HG03159 (cell line): ENCODE measurements at regions not wholly inside any gene's neighbourhood (a gene's known extent, or its start where the extent isn't known, plus 50 kb on each side); places are given as distances from the start of the nearest gene placed in this dataset.
"Not testable (repeated sequence)": the region's sequence is repeated elsewhere in the genome, so short reads cannot be mapped to it uniquely, and the experiment has no call there.

Source experiments
- ATAC-seq: cut with Tn5 transposase; IDR thresholded peaks from one replicate; pipeline ENCODE4 v1.9.1; 2021; ENCODE audit warnings: mild to moderate bottlenecking, moderate library complexity; ENCODE audit not compliant: unreplicated experiment

DNA sequence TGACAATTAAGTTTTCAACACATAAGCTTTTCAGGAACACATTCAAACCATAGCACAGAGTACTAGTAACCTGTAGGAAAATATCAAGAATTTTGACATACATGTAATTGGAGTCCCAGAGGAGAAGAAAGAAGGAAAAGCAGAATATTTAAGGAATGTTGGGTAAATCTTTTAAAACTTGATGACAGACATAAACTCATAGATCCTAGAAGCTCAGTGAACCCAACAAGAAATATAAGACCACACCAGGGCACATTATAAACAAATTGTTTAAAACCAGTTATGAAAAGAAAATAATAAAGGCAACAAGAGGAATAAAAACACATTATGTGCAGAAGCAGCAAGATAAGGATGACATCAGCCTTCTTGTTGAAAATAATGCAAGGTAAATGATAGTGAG lies 151.5 kb upstream of the ATXN1 start:
- ATAC-seq = no peak

DNA sequence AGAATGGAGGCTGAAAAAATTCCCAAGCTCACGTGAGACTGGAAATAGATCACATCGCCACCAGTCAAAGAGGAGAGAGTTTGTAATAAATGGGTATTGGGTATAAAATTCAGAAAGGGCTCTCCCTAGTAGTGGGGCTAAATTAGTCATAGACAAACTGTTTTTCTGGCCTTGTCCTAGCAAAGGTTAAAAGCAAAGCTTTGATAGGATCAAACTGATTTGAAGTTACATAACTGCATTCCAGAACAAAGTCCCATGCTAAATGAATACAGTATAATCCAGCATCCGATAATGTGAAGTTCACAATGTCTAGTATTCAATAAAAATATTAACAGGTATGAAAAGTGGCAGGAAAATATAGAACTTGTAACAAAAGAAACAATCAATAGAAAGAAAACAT lies 149.8 kb upstream of the ATXN1 start:
- ATAC-seq = no peak

DNA sequence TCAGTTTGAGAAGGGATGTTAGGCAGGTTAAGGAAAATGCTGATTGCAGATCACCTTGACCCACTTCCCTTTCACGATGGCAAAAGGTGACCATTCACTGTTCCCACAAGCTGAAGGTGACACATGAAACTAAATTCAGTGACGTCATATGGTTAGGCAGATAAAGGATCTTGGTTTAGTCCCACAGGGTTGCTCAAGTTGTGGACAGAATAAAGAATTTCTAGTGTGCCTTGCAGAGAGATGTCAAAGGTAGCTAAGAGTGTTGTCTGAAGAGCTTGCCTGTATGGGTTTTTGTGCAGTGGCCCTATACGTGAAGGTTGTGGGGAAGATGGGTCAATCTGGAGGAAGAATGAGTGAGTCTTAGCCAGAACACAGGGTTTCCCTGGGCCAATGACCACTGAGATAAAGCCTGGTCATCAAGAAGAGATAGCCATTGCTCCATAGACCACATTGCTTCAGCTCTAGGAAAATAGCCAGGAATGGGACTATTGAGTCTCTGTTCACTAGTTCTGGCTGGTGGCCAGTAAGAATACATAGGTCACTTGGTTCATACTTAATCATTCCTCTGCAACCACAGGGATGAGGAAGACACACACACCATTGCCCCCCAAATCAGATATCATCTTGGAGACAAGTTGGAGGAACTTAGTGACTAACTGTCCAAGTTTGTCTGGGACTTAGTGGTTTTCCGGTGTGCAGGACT lies 148.5 kb upstream of the ATXN1 start:
- no peak for ATAC-seq

DNA sequence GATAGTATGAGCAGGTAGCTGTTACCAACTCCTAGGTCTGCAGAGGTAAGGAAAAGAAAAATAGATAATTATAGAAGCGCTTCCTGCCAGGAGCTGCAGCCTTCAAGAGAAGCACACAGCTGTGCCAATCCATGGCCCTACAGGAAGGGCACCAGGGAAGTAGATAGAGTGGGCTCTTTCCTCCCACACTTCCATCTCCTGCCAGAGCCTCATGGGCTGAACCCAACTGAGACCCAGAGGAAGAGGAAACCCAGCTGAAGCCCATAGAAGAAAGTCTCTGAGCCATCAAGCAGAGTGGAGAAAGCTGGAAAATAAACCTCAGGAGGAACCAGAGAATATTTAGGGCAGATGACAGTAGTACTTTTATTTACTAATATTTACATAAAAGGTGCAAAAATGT lies 146.7 kb upstream of the ATXN1 start:
- ATAC-seq = no peak

DNA sequence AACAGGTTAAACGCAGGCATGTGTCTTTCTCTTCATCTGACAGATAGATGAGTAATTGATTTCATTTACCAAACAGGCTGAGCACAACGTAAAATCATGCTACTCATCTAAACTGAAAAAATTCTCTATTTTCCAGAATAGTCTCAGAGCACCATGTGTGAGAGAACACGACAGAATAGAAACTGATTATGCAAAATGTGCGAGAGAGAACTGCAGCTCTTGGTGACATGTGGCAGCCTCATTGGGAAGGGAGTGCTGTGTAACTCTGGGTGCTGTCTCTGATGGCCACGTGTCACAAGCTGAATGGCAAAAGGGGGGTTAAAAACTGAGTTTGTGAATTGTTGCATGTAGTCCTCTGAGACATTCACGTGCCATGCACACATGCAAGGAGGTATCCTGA lies 143.7 kb upstream of the ATXN1 start:
- no peak for ATAC-seq

DNA sequence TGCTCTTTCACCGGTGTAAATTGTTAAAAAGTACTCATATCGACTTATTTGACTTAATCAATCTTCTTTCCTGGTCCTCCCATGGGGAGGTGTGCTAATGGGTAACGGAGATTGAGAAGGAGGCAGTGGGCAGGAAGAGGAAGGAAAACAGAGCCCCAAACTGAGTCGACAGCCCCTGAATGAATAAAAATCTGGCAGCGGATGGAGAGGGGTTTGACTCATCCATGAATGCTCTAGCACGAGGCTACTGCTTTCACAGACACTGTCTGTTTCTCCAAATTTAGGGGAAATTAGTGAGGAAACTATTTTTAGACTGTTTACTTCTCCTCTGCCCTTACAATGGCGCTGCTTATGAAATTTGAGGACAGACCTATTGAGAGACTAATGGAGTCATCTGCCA lies 142.2 kb upstream of the ATXN1 start:
- ATAC-seq = no peak

DNA sequence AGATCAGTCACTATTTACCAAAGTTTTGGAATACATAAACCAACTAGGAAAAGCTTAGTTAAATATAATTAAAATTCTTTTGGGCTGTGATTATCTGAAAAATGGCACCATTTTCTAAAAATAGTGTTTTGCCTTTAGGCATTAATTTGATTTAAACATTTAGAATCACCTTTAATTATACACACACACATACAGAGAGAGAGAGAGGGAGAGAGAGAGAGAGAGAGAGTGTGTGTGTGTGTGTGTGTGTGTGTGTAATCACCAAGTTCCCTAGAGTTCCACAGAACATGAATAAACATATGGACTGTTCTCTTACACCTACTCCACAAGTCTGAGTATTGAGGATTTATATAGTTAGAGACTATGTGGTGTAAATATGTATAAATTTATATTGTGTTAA lies 141.2 kb upstream of the ATXN1 start:
- no peak for ATAC-seq

DNA sequence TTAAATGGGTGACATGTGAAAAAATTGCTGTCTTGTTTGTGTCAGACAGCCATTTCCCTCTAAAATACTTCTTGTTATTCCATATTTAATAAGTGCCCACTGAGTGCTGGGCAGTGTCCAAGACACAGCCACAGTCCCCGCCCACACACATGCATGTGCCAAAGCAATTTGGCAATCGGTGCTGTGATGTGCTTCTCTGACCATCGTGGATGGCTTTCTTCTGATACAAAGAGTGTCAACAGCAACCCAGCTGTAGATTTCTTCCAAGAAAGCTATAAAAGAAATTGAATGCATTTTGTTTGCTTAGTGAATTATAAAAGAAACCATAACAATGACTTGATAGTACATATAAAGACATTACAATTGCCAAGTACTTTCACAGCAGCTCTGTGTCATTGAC lies 140.5 kb upstream of the ATXN1 start:
- ATAC-seq = no peak

DNA sequence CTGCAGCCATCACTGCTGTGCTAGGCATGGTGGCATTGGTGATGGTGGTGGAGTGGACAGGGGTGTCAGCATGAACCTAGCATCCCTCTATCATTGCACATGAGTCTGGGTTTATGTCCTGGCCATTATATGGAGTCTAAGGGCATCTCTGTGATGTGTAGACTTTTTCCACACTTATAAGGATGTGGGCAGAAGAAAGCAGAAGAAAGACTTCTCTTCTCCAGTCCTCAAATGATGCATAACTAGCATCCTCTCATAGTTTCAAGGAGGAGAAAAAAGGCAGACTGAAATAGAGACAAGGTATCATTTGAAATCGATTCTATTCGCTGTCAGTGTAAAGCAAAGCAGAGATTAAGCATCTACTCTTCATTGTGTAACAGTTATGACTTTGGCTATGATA lies 140.0 kb upstream of the ATXN1 start:
- no peak for ATAC-seq

DNA sequence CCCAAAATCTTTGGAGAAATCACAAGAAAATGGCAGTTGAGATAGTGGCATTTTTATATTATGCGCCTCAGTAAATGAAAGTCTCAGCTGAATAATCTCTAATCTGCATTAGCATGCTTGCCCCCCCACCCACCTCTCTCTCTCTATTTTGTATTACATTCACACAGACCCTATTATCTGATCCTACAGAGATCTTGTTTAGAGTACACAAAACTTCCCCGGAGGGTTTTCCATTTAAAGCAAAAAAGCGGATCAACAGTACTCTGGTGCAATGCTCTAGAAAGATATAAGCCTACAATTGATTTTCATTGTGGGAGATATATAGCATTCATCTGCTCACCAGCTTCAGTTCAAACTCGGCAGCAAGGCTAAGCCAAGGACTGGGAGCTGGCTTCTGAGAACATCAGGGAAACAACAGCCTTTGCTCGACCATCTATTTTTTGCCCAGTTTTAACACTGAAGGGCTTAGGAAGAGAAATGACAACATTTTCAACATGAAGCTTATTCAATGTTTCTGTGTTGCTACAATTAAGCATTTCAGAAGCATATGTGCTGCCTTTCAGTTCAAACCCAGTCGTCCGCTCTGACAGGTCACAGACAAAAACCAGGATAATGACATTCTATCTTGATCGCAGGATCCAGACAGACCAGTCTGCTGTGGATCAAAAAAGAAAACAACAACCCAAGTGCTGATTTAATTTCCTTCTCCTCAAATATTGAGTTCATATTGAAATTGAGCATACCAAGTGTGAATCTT lies 137.6 kb upstream of the ATXN1 start:
- ATAC-seq = no peak

DNA sequence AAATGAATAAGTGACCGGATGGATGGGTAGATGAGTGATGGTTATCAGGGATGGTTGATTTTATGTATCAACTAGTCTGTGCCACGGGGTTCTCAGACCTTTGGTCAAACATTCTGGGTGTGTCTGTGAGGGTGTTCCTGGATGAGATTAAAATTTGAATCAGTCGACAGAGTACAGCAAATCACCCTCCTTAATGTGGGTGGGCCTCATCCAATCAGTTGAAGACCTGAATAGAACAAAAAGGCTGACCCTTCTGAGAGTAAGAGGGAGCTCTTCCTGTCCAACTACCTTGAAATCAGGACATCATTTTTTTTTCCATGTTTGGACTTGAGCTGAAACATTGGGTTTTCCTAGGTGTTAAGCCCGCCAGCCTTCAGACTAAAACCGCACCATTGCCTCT lies 136.4 kb upstream of the ATXN1 start:
- no peak for ATAC-seq

DNA sequence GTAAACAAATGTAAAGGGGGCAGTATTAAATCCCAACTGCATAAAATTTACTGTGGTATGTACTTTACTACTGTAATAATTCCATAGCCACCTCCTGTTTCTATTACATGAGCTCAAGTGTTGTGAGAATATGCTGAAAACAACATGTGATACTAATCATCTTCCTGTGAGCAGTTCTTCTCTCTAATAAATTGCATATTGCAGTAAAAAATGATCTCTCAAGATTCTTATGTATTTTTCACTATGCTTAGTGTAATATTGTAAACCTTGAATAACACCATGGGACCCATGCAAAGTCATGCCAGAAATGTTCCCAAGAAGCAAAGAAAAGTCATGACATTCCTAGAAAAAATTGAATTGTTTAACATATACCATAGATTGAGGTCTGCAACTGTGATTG lies 133.0 kb upstream of the ATXN1 start:
- ATAC-seq = no peak

DNA sequence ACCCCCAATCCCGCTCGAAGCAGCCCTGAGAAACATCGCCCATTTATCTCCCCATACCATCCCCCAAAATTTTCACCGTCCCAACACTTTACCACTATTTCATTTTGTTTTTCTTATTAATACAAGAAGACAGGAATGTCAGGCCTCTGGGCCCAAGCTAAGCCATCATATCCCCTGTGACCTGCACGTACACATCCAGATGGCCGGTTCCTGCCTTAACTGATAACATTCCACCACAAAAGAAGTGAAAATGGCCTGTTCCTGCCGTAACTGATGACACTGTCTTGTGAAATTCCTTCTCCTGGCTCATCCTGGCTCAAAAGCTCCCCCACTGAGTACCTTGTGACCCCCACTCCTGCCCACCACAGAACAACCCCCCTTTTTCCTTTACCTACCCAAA lies 129.8 kb upstream of the ATXN1 start:
- not testable (repeated sequence) for ATAC-seq

DNA sequence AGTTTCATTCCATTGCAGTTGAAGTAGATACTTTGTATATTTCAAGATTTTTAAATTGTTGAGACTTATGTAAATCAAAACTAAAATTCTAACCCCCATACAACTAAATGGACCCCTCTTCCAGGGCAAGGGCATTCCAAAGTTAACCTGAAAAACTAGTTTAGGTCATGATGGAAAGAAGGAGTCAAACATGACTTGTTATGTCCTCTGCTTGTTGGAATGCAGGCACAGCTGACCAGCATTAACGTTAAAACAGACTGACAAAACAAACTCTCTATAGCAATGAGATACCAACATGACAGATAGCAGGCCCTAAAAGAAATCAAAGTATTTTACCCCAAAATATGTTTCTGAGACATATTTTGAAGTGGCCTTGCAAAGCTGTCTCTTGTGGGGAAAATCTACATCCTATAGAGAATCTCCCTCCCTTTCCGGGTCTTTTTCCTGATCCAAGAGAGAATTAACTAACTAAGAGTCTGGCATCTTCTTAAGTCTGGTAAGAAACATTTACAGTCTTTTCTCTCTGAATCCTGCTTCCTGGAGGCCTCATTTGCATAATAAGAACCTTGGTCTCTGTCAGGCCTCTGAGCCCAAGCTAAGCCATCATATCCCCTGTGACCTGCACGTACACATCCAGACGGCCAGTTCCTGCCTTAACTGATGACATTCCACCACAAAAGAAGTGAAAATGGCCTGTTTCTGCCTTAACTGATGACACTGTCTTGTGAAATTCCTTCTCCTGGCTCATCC lies 124.3 kb upstream of the ATXN1 start:
- ATAC-seq = no peak

DNA sequence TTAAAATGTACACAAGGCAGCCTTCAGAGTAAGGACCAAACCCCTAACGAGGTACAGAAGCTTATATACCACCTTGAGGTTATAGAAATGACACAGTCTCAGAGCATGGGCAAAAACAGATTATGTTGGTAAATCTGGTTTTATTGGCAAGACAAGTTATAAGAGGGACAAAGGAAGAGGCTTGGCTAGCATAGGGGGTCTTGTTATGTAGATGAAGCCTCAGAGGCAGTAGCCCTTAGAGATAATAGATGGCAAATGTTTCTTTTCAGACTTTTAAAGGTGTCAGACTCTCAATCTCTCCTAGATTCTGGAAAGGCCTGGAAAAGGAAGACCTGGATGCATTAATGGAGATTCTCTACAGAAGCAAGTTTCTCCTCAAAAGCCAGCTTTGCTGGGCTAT lies 123.3 kb upstream of the ATXN1 start:
- ATAC-seq = no peak

DNA sequence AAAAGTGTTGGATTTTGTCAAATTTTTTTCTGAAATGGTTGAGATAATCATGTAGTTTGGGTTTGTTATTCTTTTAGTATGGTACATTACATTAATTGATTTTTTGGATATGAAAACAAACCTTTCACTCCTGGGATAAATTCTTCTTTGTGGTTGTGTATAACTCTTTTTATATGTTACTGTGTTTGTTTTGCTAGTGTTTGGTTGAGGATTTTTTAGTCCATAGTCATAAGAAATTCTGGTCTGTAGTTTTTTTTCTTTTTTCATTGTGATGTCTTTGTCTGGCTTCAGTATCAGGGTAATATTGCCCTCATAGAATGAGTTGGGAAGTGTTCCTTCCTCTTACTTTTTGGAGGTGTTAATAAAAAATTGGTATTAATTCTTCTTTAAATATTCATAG lies 122.2 kb upstream of the ATXN1 start:
- ATAC-seq = no peak

DNA sequence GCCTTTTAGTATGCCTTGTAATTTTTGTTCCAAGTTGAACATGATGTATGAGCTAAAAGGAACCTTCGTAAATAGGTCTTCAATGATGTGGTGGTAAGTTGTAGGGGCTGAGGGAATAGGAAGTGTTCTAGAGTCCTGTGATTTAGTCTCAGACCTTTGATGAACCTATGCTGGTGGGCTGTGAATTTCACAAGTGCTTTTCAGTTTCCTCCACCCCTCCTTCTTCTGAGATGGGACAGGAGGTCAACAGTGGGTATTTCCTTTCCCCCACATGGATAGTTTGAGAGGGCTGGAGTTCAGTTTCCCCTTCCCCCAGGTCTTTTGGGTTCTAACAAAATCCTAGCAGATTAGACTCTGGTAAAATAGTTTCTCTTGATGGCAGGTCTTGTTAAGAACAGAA lies 121.0 kb upstream of the ATXN1 start:
- no peak for ATAC-seq

DNA sequence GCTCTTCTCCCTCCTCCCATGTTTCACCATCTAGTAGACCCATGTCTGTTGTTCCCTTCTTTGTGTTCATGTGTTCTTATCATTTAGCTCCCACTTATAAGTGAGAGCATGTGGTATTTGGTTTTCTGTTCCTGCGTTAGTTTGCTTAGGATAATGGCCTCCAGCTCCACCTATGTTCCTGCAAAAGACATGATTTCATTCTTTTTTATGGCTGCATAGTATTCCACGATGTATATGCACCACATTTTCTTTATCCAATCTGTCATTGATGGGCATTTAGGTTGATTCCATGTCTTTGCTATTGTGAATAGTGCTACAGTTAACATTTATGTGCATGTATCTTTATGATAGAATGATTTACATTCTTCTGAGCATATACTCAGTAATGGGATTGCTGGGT lies 115.6 kb upstream of the ATXN1 start:
- ATAC-seq = not testable (repeated sequence)

DNA sequence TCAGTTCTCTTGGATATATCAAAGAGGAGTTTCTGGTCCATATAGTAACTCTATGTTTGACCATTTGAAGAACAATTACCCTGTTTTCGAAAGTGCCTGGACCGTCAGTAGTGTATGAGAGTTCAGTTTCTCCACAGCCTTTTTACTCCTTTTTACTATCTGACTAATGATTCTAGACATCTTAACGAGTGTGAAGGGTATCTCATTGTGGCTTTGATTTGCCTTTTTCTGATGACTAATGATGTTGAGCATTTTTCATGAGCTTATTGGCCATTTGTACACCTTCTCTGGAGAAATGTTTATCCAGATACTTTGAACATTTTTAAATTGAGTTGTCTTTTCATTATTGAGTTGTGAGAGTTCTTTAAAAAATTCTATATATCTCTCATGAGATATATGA lies 114.9 kb upstream of the ATXN1 start:
- no peak for ATAC-seq

DNA sequence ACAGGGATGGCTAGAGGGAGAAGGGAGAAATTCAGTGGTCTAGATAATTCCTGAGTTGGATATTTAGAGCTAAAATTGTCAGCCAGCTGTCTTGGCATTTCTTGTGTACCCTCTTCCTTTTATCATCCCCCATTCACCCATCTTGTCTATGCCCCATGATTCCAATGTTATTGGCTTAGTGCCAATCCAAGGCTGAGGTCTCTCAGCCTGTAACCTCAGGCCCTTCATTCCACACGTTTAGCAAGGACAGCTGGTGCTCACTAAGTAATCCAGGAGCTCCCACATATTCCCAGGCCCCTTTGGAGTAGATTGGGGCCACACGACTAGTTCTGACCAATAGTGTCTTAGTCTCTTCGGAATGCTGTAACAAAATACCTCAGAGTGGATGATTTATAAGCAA lies 112.4 kb upstream of the ATXN1 start:
- ATAC-seq = no peak

DNA sequence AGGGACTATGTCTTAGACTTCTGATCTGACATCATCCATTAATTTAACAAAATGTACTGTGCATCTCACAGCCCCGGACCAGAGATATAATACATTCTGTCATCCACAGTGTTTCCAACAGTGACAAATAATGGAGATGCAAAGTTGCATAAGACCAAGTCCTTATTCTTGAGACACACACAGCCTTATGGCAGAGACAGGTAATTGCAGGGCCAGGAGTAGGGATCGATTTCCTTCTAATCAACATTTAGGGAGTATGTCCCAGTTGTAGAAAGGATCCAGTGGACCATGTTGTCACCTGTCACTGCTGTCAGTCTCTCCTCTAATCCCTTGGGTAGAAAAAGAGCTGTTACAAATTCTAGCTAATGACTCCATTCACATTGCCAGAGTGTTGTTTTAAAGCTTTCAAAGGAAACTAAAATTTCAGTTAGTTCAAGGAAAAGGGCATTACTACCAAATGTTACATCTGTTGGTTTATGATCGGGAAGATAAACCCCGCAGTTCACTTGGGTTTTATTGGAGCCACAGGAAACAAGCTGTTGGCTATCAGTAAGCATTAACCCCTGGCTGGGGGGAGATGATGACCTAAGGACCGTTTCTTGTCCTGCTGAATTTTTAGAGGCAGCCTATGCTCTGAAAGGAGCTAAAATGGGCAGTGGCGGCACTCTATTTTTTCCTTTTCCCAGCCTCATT lies 111.4 kb upstream of the ATXN1 start:
- ATAC-seq = no peak
